ENCODE measurements at regions not wholly inside any gene's neighbourhood (a gene's known extent, or its start where the extent isn't known, plus 50 kb on each side); places are given as distances from the start of the nearest gene placed in this dataset.

GRCh38 chr10:29916669-29917068 lies 142.7 kb downstream of the JCAD start:
- H3K27me3 ChIP-seq = no peaks in the 10 kb centered on the region
- H3K4me3 ChIP-seq (replicated peaks in 1 of 3) = no peak overlapping the region
- no peaks in the 10 kb centered on the region for H3K9me3 ChIP-seq
- DNase-seq = peak in 1 of 2 donors; percentile 13
- WGBS, 2 donors = 68 to 71% methylated on average over 4 of the region's 4 CpGs
- intact Hi-C loops (cut with DNase I) = no loop called here
- H3K4me1 ChIP-seq = peaks cover 0 to 11% of the 10 kb centered on the region in 2 donors
- no peak overlapping the region for H3K27ac ChIP-seq
- H3K36me3 ChIP-seq = no peaks in the 10 kb centered on the region
- TF ChIP-seq, protein P1, sequence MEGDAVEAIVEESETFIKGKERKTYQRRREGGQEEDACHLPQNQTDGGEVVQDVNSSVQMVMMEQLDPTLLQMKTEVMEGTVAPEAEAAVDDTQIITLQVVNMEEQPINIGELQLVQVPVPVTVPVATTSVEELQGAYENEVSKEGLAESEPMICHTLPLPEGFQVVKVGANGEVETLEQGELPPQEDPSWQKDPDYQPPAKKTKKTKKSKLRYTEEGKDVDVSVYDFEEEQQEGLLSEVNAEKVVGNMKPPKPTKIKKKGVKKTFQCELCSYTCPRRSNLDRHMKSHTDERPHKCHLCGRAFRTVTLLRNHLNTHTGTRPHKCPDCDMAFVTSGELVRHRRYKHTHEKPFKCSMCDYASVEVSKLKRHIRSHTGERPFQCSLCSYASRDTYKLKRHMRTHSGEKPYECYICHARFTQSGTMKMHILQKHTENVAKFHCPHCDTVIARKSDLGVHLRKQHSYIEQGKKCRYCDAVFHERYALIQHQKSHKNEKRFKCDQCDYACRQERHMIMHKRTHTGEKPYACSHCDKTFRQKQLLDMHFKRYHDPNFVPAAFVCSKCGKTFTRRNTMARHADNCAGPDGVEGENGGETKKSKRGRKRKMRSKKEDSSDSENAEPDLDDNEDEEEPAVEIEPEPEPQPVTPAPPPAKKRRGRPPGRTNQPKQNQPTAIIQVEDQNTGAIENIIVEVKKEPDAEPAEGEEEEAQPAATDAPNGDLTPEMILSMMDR (IDR thresholded peaks at IDR 0.05) = no peak
- no peak for TF ChIP-seq POLR2A (IDR thresholded peaks at IDR 0.05)

GRCh38 chr10:29914986-29915785 lies 144.2 kb downstream of the JCAD start:
- peak overlapping the region in 2 of 3 donors; percentile 19 to 40 for H3K27ac ChIP-seq

GRCh38 chr10:29908962-29909361 lies 150.4 kb downstream of the JCAD start:
- intact Hi-C loops (cut with DNase I) = no loop called here
- Histone ChIP-seq H3K36me3 (no peaks in the 10 kb centered on the region), H3K27ac (no peak overlapping the region), H3K9me3 (no peaks in the 10 kb centered on the region), H3K4me1 (no peaks in the 10 kb centered on the region), H3K27me3 (no peaks in the 10 kb centered on the region), H3K4me3 (replicated peaks in 1 of 3) (no peak overlapping the region)
- no peak for DNase-seq
- TF ChIP-seq POLR2A (IDR thresholded peaks at IDR 0.05) = no peak
- TF ChIP-seq, protein P1 (IDR thresholded peaks at IDR 0.05) = no peak
- WGBS, 2 donors = 74 to 77% methylated on average over 6 of the region's 6 CpGs

More at GRCh38 chr10:29914986-29915785, 144.2 kb downstream of the JCAD start:
- no peaks in the 10 kb centered on the region for H3K27me3 ChIP-seq
- no peak for TF ChIP-seq POLR2A (IDR thresholded peaks at IDR 0.05)
- TF ChIP-seq, protein P1 (IDR thresholded peaks at IDR 0.05) = no peak
- no peak for DNase-seq
- H3K4me3 ChIP-seq (replicated peaks in 1 of 3) = no peak overlapping the region
- intact Hi-C loops (cut with DNase I) = no loop called here
- H3K9me3 ChIP-seq = no peaks in the 10 kb centered on the region
- 61 to 76% methylated on average over 3 of the region's 3 CpGs for WGBS, 2 donors
- no peaks in the 10 kb centered on the region for H3K36me3 ChIP-seq
- peaks cover 0 to 11% of the 10 kb centered on the region in 2 donors for H3K4me1 ChIP-seq

- TF ChIP-seq, protein P1 (IDR thresholded peaks at IDR 0.05) = no peak
- no peak for TF ChIP-seq POLR2A (IDR thresholded peaks at IDR 0.05)
- no peak for DNase-seq
- Histone ChIP-seq H3K27me3 (no peaks in the 10 kb centered on the region), H3K27ac (no peak overlapping the region), H3K4me3 (replicated peaks in 1 of 3) (no peak overlapping the region), H3K4me1 (peaks cover 0 to 9% of the 10 kb centered on the region in 2 donors), H3K36me3 (no peaks in the 10 kb centered on the region), H3K9me3 (no peaks in the 10 kb centered on the region)
- intact Hi-C loops (cut with DNase I) = no loop called here
- 56 to 66% methylated on average over 2 of the region's 2 CpGs for WGBS, 2 donors
These were observed 158.5 kb downstream of the JCAD start for GRCh38 chr10:29900865-29901264.

- TF ChIP-seq, protein P1 (IDR thresholded peaks at IDR 0.05) = no peak
- Histone ChIP-seq H3K4me1 (peaks cover 0 to 10% of the 10 kb centered on the region in 2 donors), H3K27me3 (no peaks in the 10 kb centered on the region), H3K4me3 (replicated peaks in 1 of 3) (no peak overlapping the region), H3K36me3 (no peaks in the 10 kb centered on the region), H3K27ac (no peak overlapping the region), H3K9me3 (no peaks in the 10 kb centered on the region)
- WGBS, 2 donors = 84 to 91% methylated on average over 6 of the region's 6 CpGs
- intact Hi-C loops (cut with DNase I) = no loop called here
- no peak for DNase-seq
These were observed 161.2 kb downstream of the JCAD start for GRCh38 chr10:29897999-29898716.

Data from thyroid gland (tissue), 4 donors.